WTC11 (cell line): ENCODE measurements at regions not wholly inside any gene's neighbourhood (a gene's known extent, or its start where the extent isn't known, plus 50 kb on each side); places are given as distances from the start of the nearest gene placed in this dataset.

Experiments used
- ATAC-seq: fragments of 200-7000 bp; cut with Tn5 transposase; 2 replicates; pipeline ENCODE4 v1.10.0; 2021; ENCODE audit warnings: mild to moderate bottlenecking, moderate library complexity
- CTCF ChIA-PET: fragments of 300-600 bp; sonication (Branson Sonifier 250); formaldehyde crosslinking; loops from one replicate; lab custom pipeline; 2021; ENCODE audit warnings: antibody characterized with exemption; lab: Charles Lee
- POLR2A ChIA-PET: fragments of 350-600 bp; sonication (Branson Sonifier 250); formaldehyde crosslinking; loops from one replicate; lab custom pipeline; 2021; ENCODE audit warnings: antibody characterized with exemption; lab: Charles Lee
- DNase-seq: peaks from one replicate; pipeline ENCODE4 v3.0.0; 2021; ENCODE audit warnings: low spot score
- H3K27ac Mint-ChIP-seq: 2 replicates; pipeline ENCODE4 v1.8.0; 2021; ENCODE audit warnings: mixed read lengths
- H3K27me3 Mint-ChIP-seq: 2 replicates; pipeline ENCODE4 v1.8.0; 2021; ENCODE audit warnings: low read depth, mild to moderate bottlenecking, moderate library complexity, mixed read lengths
- H3K36me3 Mint-ChIP-seq: 2 replicates; pipeline ENCODE4 v1.8.0; 2021; ENCODE audit warnings: mixed read lengths
- H3K4me1 Mint-ChIP-seq: 2 replicates; pipeline ENCODE4 v1.8.0; 2022; ENCODE audit warnings: mixed read lengths
- H3K4me3 Mint-ChIP-seq: 2 replicates; pipeline ENCODE4 v1.8.0; 2021; ENCODE audit warnings: mild to moderate bottlenecking, moderate library complexity, mixed read lengths
- H3K9me3 Mint-ChIP-seq: 2 replicates; pipeline ENCODE4 v1.8.0; 2021; ENCODE audit warnings: mixed read lengths
- ARID4B ChIP-seq: sonication (generic); formaldehyde crosslinking; IDR thresholded peaks from 2 replicates; pipeline ENCODE4 v1.8.0; 2023; ENCODE audit warnings: missing genetic modification reagents, mild to moderate bottlenecking, borderline replicate concordance
- CREB1 ChIP-seq: sonication (generic); formaldehyde crosslinking; IDR thresholded peaks from 2 replicates; pipeline ENCODE4 v1.8.0; 2023; ENCODE audit warnings: mild to moderate bottlenecking, missing genetic modification reagents
- JUN ChIP-seq: sonication (generic); formaldehyde crosslinking; IDR thresholded peaks from 2 replicates; pipeline ENCODE4 v1.8.0; 2023; ENCODE audit warnings: mild to moderate bottlenecking, missing genetic modification reagents
- NFE2L1 ChIP-seq: sonication (generic); formaldehyde crosslinking; IDR thresholded peaks from 2 replicates; pipeline ENCODE4 v1.8.1; 2023; ENCODE audit warnings: missing genetic modification reagents
- NFYB ChIP-seq: sonication (generic); formaldehyde crosslinking; conservative IDR thresholded peaks from 2 replicates; pipeline ENCODE4 v1.8.0; 2022; ENCODE audit warnings: low read depth, missing genetic modification reagents
- NR3C1 ChIP-seq: sonication (generic); formaldehyde crosslinking; conservative IDR thresholded peaks from 2 replicates; pipeline ENCODE4 v1.8.1; 2023; ENCODE audit warnings: low read depth, mild to moderate bottlenecking, missing genetic modification reagents
- PRDM15 ChIP-seq: sonication (generic); formaldehyde crosslinking; IDR thresholded peaks from 2 replicates; pipeline ENCODE4 v1.8.0; 2022; ENCODE audit warnings: missing genetic modification reagents
- SOX15 ChIP-seq: fragments of 250-450 bp; sonication (Bioruptor Pico); IDR thresholded peaks from 2 replicates; pipeline ENCODE4 v1.9.0; 2021; ENCODE audit warnings: mild to moderate bottlenecking
- USF1 ChIP-seq: sonication (generic); formaldehyde crosslinking; IDR thresholded peaks from 2 replicates; pipeline ENCODE4 v1.8.0; 2022; ENCODE audit warnings: mild to moderate bottlenecking, missing genetic modification reagents
- ZNF263 ChIP-seq: sonication (generic); formaldehyde crosslinking; IDR thresholded peaks from 2 replicates; pipeline ENCODE4 v1.8.1; 2022; ENCODE audit warnings: low read depth, mild to moderate bottlenecking, moderate library complexity, missing genetic modification reagents
- ZNF423 ChIP-seq: fragments of 250-450 bp; sonication (Bioruptor Pico); IDR thresholded peaks from 2 replicates; pipeline ENCODE4 v2.1.2; 2022; ENCODE audit warnings: mild to moderate bottlenecking, moderate library complexity
- TF ChIP-seq, protein P1 (sequence below): sonication (generic); formaldehyde crosslinking; IDR thresholded peaks from 2 replicates; pipeline ENCODE4 v1.8.0; 2023; ENCODE audit warnings: missing genetic modification reagents
- TF ChIP-seq, protein P2 (sequence below): sonication (generic); formaldehyde crosslinking; IDR thresholded peaks from 2 replicates; pipeline ENCODE4 v1.8.1; 2023; ENCODE audit warnings: mild to moderate bottlenecking, missing genetic modification reagents
- TF ChIP-seq, protein P3 (sequence below): sonication (generic); formaldehyde crosslinking; IDR thresholded peaks from 2 replicates; pipeline ENCODE4 v1.8.1; 2022; ENCODE audit warnings: low read depth, mild to moderate bottlenecking, moderate library complexity, missing genetic modification reagents, borderline replicate concordance
- TF ChIP-seq, protein P4 (sequence below): sonication (generic); formaldehyde crosslinking; conservative IDR thresholded peaks from 2 replicates; pipeline ENCODE4 v1.8.1; 2023; ENCODE audit warnings: mild to moderate bottlenecking, low read depth, missing genetic modification reagents, moderate library complexity

DNA sequence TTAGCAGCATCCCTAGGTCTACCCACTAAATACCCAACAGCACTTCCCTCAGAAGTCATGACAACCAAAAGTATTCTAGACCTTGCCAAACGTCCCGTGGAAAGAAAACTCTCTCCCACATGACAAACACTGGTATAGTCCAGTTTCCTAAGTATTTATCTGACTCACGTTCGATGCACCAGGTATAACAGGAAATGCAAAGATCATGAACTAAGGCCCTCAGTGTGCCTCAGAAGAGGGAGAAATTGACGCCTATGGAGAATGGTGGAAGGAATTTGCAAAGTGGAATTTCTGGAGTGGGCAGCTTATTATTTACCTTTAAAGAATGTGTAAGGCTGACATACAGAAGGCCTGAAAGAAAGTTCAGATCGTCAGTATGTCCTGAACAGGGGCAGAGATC lies 523.6 kb upstream of the DAB1 start (continued):
- TF ChIP-seq PRDM15 (CRISPR knock-in tag): no peak
- TF ChIP-seq, protein P1, sequence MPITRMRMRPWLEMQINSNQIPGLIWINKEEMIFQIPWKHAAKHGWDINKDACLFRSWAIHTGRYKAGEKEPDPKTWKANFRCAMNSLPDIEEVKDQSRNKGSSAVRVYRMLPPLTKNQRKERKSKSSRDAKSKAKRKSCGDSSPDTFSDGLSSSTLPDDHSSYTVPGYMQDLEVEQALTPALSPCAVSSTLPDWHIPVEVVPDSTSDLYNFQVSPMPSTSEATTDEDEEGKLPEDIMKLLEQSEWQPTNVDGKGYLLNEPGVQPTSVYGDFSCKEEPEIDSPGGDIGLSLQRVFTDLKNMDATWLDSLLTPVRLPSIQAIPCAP: no peak

GRCh38 chr1:57945045-57945444 lies 521.2 kb upstream of the DAB1 start:
- CTCF ChIA-PET: no interaction called here
- TF ChIP-seq ARID4B (CRISPR knock-in tag) (no peak), NFE2L1 (no peak), ZNF263 (CRISPR knock-in tag) (no peak), ZNF423 (CRISPR knock-in tag) (no peak), JUN (no peak), USF1 (CRISPR knock-in tag) (no peak), NR3C1 (CRISPR knock-in tag) (no peak)
- ATAC-seq: no peak
- POLR2A ChIA-PET: no interaction called here
- peaks cover 6% of the 10 kb centered on the region; the same call in 1 of the 2 replicates for H3K4me1 Mint-ChIP-seq
- H3K27ac Mint-ChIP-seq: no peak overlapping the region
- no peaks in the 10 kb centered on the region for H3K27me3 Mint-ChIP-seq
- H3K4me3 Mint-ChIP-seq: no peak overlapping the region
- DNase-seq: no peak
- H3K9me3 Mint-ChIP-seq: peaks cover 8% of the 10 kb centered on the region
- no peaks in the 10 kb centered on the region for H3K36me3 Mint-ChIP-seq

GRCh38 chr1:57943365-57943764 lies 519.5 kb upstream of the DAB1 start:
- ATAC-seq: no peak
- DNase-seq: no peak
- no peak for TF ChIP-seq CREB1 (CRISPR knock-in tag)
- TF ChIP-seq, protein P2, sequence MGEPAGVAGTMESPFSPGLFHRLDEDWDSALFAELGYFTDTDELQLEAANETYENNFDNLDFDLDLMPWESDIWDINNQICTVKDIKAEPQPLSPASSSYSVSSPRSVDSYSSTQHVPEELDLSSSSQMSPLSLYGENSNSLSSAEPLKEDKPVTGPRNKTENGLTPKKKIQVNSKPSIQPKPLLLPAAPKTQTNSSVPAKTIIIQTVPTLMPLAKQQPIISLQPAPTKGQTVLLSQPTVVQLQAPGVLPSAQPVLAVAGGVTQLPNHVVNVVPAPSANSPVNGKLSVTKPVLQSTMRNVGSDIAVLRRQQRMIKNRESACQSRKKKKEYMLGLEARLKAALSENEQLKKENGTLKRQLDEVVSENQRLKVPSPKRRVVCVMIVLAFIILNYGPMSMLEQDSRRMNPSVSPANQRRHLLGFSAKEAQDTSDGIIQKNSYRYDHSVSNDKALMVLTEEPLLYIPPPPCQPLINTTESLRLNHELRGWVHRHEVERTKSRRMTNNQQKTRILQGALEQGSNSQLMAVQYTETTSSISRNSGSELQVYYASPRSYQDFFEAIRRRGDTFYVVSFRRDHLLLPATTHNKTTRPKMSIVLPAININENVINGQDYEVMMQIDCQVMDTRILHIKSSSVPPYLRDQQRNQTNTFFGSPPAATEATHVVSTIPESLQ (CRISPR knock-in tag): no peak
- TF ChIP-seq SOX15 (CRISPR knock-in tag): no peak
- TF ChIP-seq, protein P3, sequence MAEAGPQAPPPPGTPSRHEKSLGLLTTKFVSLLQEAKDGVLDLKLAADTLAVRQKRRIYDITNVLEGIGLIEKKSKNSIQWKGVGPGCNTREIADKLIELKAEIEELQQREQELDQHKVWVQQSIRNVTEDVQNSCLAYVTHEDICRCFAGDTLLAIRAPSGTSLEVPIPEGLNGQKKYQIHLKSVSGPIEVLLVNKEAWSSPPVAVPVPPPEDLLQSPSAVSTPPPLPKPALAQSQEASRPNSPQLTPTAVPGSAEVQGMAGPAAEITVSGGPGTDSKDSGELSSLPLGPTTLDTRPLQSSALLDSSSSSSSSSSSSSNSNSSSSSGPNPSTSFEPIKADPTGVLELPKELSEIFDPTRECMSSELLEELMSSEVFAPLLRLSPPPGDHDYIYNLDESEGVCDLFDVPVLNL (CRISPR knock-in tag): no peak
- TF ChIP-seq, protein P4, sequence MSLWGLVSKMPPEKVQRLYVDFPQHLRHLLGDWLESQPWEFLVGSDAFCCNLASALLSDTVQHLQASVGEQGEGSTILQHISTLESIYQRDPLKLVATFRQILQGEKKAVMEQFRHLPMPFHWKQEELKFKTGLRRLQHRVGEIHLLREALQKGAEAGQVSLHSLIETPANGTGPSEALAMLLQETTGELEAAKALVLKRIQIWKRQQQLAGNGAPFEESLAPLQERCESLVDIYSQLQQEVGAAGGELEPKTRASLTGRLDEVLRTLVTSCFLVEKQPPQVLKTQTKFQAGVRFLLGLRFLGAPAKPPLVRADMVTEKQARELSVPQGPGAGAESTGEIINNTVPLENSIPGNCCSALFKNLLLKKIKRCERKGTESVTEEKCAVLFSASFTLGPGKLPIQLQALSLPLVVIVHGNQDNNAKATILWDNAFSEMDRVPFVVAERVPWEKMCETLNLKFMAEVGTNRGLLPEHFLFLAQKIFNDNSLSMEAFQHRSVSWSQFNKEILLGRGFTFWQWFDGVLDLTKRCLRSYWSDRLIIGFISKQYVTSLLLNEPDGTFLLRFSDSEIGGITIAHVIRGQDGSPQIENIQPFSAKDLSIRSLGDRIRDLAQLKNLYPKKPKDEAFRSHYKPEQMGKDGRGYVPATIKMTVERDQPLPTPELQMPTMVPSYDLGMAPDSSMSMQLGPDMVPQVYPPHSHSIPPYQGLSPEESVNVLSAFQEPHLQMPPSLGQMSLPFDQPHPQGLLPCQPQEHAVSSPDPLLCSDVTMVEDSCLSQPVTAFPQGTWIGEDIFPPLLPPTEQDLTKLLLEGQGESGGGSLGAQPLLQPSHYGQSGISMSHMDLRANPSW: no peak
- no peak for TF ChIP-seq NFYB (CRISPR knock-in tag)
- no peak for TF ChIP-seq USF1 (CRISPR knock-in tag)
- Mint-ChIP-seq H3K27ac (no peak overlapping the region), H3K36me3 (no peaks in the 10 kb centered on the region), H3K4me3 (no peak overlapping the region), H3K27me3 (no peaks in the 10 kb centered on the region), H3K9me3 (peaks cover 15% of the 10 kb centered on the region), H3K4me1 (peaks cover 6% of the 10 kb centered on the region; the same call in 1 of the 2 replicates)
- ChIA-PET CTCF (no interaction called here), POLR2A (no interaction called here)
